ENCODE measurements at regions not wholly inside any gene's neighbourhood (a gene's known extent, or its start where the extent isn't known, plus 50 kb on each side); places are given as distances from the start of the nearest gene placed in this dataset.
"Not testable (repeated sequence)": the region's sequence is repeated elsewhere in the genome, so short reads cannot be mapped to it uniquely, and the experiment has no call there.

GRCh38 chr6:51007237-51007636 lies 188.6 kb downstream of the TFAP2B start (continued):
- TF ChIP-seq SMC3 (conservative IDR thresholded peaks at IDR 0.05; ENCODE audit: poor library complexity) = no peak
- TF ChIP-seq RAD21 (conservative IDR thresholded peaks at IDR 0.05) = no peak

- H3K36me3 ChIP-seq (ENCODE audit: insufficient read depth, low read length); H3K9ac ChIP-seq (ENCODE audit: low read length); H3K27me3 ChIP-seq (ENCODE audit: insufficient read depth, low read depth, low read length); H3K9me3 ChIP-seq (ENCODE audit: low read length); H3K4me3 ChIP-seq (ENCODE audit: low read length); H3K4me2 ChIP-seq (ENCODE audit: low read length); H4K20me1 ChIP-seq (ENCODE audit: insufficient read depth); H2AFZ ChIP-seq (ENCODE audit: low read depth, low read length); H3K79me2 ChIP-seq (replicated peaks; ENCODE audit: insufficient read depth, low read length); H3K9me2 ChIP-seq (ENCODE audit: insufficient read depth, low read length); H3F3A ChIP-seq (ENCODE audit: insufficient read depth, low read length, poor library complexity, severe bottlenecking); H3K27ac ChIP-seq (ENCODE audit: low read length): not testable (repeated sequence)
These were observed 190.0 kb downstream of the TFAP2B start for GRCh38 chr6:51008693-51009092.

GRCh38 chr6:51013376-51013775 lies 194.7 kb downstream of the TFAP2B start:
- Histone ChIP-seq H2AFZ (ENCODE audit: low read depth, low read length) (no peak overlapping the region), H4K20me1 (ENCODE audit: insufficient read depth) (no peaks in the 10 kb centered on the region), H3K27me3 (ENCODE audit: insufficient read depth, low read depth, low read length) (no peaks in the 10 kb centered on the region), H3K9ac (ENCODE audit: low read length) (no peak overlapping the region), H3K27ac (ENCODE audit: low read length) (no peak overlapping the region), H3K36me3 (ENCODE audit: insufficient read depth, low read length) (no peaks in the 10 kb centered on the region), H3K4me3 (ENCODE audit: low read length) (no peak overlapping the region), H3K79me2 (replicated peaks; ENCODE audit: insufficient read depth, low read length) (no peaks in the 10 kb centered on the region), H3K4me2 (ENCODE audit: low read length) (no peak overlapping the region), H3K9me3 (ENCODE audit: low read length) (no peaks in the 10 kb centered on the region), H3F3A (ENCODE audit: insufficient read depth, low read length, poor library complexity, severe bottlenecking) (no peaks in the 10 kb centered on the region), H3K9me2 (ENCODE audit: insufficient read depth, low read length) (no peaks in the 10 kb centered on the region)
- no peak for TF ChIP-seq MXI1 (conservative IDR thresholded peaks at IDR 0.05; ENCODE audit: poor library complexity, severe bottlenecking)
- TF ChIP-seq TAF1 (IDR thresholded peaks at IDR 0.05; ENCODE audit: low read depth) = no peak
- TF ChIP-seq EP300 (conservative IDR thresholded peaks at IDR 0.05; ENCODE audit: poor library complexity, severe bottlenecking) = no peak
- TF ChIP-seq SMC3 (conservative IDR thresholded peaks at IDR 0.05; ENCODE audit: poor library complexity) = no peak
- no peak for TF ChIP-seq EZH2 (IDR thresholded peaks at IDR 0.05; ENCODE audit: borderline replicate concordance, insufficient read depth, low read length, poor library complexity, severe bottlenecking)
- no peak for TF ChIP-seq RAD21 (conservative IDR thresholded peaks at IDR 0.05)
- no peak for TF ChIP-seq REST (IDR thresholded peaks at IDR 0.05; ENCODE audit: borderline replicate concordance)
- TF ChIP-seq POLR2AphosphoS5 (IDR thresholded peaks at IDR 0.05) = no peak
- no peak for TF ChIP-seq CTCF (IDR thresholded peaks at IDR 0.05; ENCODE audit: poor library complexity, severe bottlenecking)

Measured in neural cell (in vitro differentiated cells).